Left lung (tissue), 4 donors: ENCODE measurements at regions not wholly inside any gene's neighbourhood (a gene's known extent, or its start where the extent isn't known, plus 50 kb on each side); places are given as distances from the start of the nearest gene placed in this dataset.

Experiments
- ATAC-seq: fragments of 200-7000 bp; cut with Tn5 transposase; one replicate; pipeline ENCODE4 v1.9.1; 2020; ENCODE audit warnings: moderate library complexity
- DNase-seq, 4 donors: peaks; one replicate each; pipeline ENCODE4 v3.0.0-alpha.2; 2013 to 2020
- H3K27ac ChIP-seq, 2 donors: fragments of 200-600 bp; sonication (generic) in 1 of 2; one replicate each; pipeline versions ENCODE4 v1.5.0 to v1.8.0; 2020 to 2021
- H3K27me3 ChIP-seq, 2 donors: fragments of 200-600 bp; sonication (generic) in 1 of 2; one replicate each; pipeline versions ENCODE4 v1.5.0 to v1.8.0; 2020 to 2021
- H3K36me3 ChIP-seq, 2 donors: fragments of 200-600 bp; sonication (generic) in 1 of 2; one replicate each; pipeline versions ENCODE4 v1.5.0 to v1.8.0; 2020 to 2021
- H3K4me1 ChIP-seq, 2 donors: fragments of 200-600 bp; one replicate each; pipeline ENCODE4 v1.8.0; 2021
- H3K4me3 ChIP-seq, 2 donors: fragments of 200-600 bp; sonication (generic) in 1 of 2; one replicate each; pipeline versions ENCODE4 v1.5.0 to v1.8.0; 2020 to 2021; ENCODE audit warnings: mild to moderate bottlenecking in 1 of 2
- H3K9me3 ChIP-seq, 2 donors: fragments of 200-600 bp; sonication (generic) in 1 of 2; one replicate each; pipeline versions ENCODE4 v1.5.0 to v1.8.0; 2020 to 2021
- intact Hi-C, 2 donors: fragments of 100-400 bp; cut with DNase I; formaldehyde crosslinking; loops; one replicate each; pipeline versions ENCODE4 v1.11.2 to v1.14.2; 2022
- TF ChIP-seq, protein P1 (sequence below), 2 donors: fragments of 200-600 bp; sonication (generic) in 1 of 2; IDR thresholded peaks; one replicate each; pipeline versions ENCODE4 v1.5.0 to v1.8.0; 2021; ENCODE audit warnings: antibody characterized with exemption in 2 of 2
- donor health status: DM: no; HTN: yes; CAD: no.
- donor health status: DM: no; HTN: no; CAD: no.

DNA sequence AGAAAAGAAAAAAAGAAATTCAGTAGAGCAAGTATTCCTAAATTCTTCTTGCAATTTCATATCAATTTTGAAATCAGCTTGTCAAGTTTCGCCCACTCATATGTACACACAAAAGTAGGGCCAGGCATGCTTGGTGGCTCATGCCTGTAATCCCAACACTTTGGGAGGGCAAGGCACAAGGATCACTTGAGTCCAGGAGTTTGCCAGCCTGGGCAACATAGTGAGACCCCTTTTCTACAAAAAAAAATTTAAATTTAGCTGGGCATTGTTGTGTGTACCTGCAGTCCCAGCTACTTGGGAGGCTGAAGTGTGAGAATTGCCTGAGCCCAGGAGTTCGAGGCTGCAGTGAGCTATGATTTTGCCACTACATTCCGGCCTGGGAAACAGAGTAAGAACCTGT is 65.4 kb downstream of the MRPL32 start:
- Histone ChIP-seq H3K36me3 (no peaks in the 10 kb centered on the region), H3K27ac (no peak overlapping the region), H3K9me3 (no peaks in the 10 kb centered on the region), H3K27me3 (no peaks in the 10 kb centered on the region), H3K4me1 (no peaks in the 10 kb centered on the region), H3K4me3 (no peak overlapping the region)
- DNase-seq = no peak
- TF ChIP-seq, protein P1, sequence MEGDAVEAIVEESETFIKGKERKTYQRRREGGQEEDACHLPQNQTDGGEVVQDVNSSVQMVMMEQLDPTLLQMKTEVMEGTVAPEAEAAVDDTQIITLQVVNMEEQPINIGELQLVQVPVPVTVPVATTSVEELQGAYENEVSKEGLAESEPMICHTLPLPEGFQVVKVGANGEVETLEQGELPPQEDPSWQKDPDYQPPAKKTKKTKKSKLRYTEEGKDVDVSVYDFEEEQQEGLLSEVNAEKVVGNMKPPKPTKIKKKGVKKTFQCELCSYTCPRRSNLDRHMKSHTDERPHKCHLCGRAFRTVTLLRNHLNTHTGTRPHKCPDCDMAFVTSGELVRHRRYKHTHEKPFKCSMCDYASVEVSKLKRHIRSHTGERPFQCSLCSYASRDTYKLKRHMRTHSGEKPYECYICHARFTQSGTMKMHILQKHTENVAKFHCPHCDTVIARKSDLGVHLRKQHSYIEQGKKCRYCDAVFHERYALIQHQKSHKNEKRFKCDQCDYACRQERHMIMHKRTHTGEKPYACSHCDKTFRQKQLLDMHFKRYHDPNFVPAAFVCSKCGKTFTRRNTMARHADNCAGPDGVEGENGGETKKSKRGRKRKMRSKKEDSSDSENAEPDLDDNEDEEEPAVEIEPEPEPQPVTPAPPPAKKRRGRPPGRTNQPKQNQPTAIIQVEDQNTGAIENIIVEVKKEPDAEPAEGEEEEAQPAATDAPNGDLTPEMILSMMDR (IDR thresholded peaks at IDR 0.05) = no peak
- ATAC-seq = no peak
- intact Hi-C loops = no loop called here

DNA sequence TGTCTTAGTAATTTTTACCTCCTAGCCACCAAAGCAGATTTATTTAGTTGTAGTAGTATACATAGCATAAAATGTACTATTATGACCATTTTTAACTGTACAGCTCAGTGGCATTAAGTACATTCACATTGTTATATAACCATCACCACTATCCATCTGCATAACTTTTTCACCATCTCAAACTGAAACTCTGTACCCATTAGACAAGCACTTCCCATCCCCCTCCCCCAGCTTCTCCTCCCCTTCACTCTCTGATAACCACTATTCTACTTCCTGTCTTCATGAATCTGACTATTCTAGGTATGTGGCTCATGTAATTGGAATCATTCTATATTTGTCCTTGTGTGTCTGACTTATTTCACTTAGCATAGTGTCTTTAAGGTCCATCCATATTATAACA is 71.9 kb downstream of the MRPL32 start:
- Histone ChIP-seq H3K36me3 (no peaks in the 10 kb centered on the region), H3K27ac (no peak overlapping the region), H3K27me3 (no peaks in the 10 kb centered on the region), H3K4me1 (no peaks in the 10 kb centered on the region), H3K4me3 (no peak overlapping the region), H3K9me3 (no peaks in the 10 kb centered on the region)
- DNase-seq = no peak
- intact Hi-C loops = no loop called here
- TF ChIP-seq, protein P1 (IDR thresholded peaks at IDR 0.05) = no peak
- no peak for ATAC-seq

DNA sequence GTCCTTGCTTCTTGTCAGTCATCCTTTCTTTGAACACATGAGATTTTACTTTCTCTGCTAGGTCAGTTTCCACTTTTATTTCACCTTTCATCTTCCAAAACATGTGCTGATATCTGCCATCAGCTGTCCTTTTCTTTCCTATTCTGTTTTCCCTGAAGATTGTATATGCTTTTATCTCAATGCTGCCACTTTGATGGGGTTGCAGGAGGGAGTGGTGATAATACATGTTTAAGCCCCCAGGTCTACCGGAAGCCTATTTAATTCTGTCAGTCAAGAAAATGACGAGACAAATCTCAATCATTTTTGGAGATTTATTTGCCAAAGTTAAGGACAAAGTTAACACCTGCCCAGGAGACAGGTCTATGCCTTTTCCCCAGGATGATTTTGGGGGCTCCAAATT is 73.8 kb downstream of the MRPL32 start:
- Histone ChIP-seq H3K27ac (no peak overlapping the region), H3K4me3 (no peak overlapping the region), H3K36me3 (no peaks in the 10 kb centered on the region), H3K9me3 (no peaks in the 10 kb centered on the region), H3K27me3 (no peaks in the 10 kb centered on the region), H3K4me1 (no peaks in the 10 kb centered on the region)
- DNase-seq (no peak), ATAC-seq (no peak)
- TF ChIP-seq, protein P1 (IDR thresholded peaks at IDR 0.05) = no peak
- intact Hi-C loops = no loop called here

DNA sequence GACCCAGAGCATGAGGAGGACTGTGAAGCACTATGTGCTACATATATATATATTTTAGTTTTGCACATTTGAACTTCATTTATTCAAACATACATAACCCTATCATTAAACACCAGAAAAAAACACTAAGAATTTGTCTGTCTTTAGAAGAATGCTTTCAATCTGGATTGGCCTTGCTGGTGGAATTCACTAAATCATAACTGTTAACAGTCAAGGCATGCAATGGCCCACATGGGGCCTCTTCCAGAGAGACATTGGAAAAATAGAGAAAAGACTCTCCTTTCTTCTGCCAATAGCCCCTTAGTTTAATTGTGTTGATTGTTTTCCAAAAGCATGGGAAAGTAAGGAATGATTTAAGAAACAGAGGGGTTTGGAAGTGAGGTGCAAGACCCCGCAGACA is 77.9 kb downstream of the MRPL32 start:
- ATAC-seq (no peak), DNase-seq (no peak)
- TF ChIP-seq, protein P1 (IDR thresholded peaks at IDR 0.05) = no peak
- Histone ChIP-seq H3K36me3 (no peaks in the 10 kb centered on the region), H3K27ac (no peak overlapping the region), H3K9me3 (no peaks in the 10 kb centered on the region), H3K4me1 (no peaks in the 10 kb centered on the region), H3K4me3 (no peak overlapping the region), H3K27me3 (no peaks in the 10 kb centered on the region)
- intact Hi-C loops = no loop called here

DNA sequence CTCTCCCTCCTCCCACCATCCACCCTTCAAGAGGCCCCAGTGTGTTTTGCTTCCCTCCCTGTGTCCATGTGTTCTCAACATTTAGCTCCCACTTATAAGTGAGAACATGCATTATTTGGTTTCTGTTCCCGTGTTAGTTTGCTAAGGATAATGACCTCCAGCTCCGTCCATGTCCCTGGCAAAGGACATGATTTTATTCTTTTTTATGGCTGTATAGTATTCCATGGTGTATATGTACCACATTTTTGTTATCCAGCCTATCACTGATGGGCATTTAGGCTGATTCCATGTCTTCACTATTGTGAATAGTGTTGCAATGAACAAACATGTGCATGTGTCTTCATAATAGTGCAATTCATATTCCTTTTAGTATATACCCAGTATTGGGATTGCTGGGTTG is 79.7 kb downstream of the MRPL32 start:
- Histone ChIP-seq H3K4me1 (no peaks in the 10 kb centered on the region), H3K36me3 (no peaks in the 10 kb centered on the region), H3K4me3 (no peak overlapping the region), H3K9me3 (no peaks in the 10 kb centered on the region), H3K27ac (no peak overlapping the region), H3K27me3 (no peaks in the 10 kb centered on the region)
- TF ChIP-seq, protein P1 (IDR thresholded peaks at IDR 0.05) = no peak
- DNase-seq (no peak), ATAC-seq (no peak)
- intact Hi-C loops = no loop called here
